DOHH2 (cell line): ENCODE measurements at regions not wholly inside any gene's neighbourhood (a gene's known extent, or its start where the extent isn't known, plus 50 kb on each side); places are given as distances from the start of the nearest gene placed in this dataset.

Experiments
- H3F3A ChIP-seq: fragments of 200-600 bp; sonication (generic), shearing (Covaris generic); 2 replicates; pipeline ENCODE4 v1.6.0; 2016; ENCODE audit warnings: antibody characterized with exemption, mild to moderate bottlenecking; ENCODE audit not compliant: control insufficient read depth, insufficient read depth
- H3K27ac ChIP-seq: fragments of 200-600 bp; sonication (generic); 2 replicates; pipeline ENCODE4 v1.5.1; 2014; ENCODE audit warnings: low read depth, mild to moderate bottlenecking, low read length, moderate library complexity
- H3K27me3 ChIP-seq: fragments of 200-600 bp; sonication (generic); 2 replicates; pipeline ENCODE4 v1.6.1; 2014; ENCODE audit warnings: mild to moderate bottlenecking, low read length, mixed read lengths; ENCODE audit not compliant: control insufficient read depth
- H3K36me3 ChIP-seq: fragments of 200-600 bp; sonication (generic); 2 replicates; pipeline ENCODE4 v1.6.1; 2014; ENCODE audit warnings: mild to moderate bottlenecking, low read length, moderate library complexity, mixed read lengths; ENCODE audit not compliant: control insufficient read depth
- H3K4me1 ChIP-seq: fragments of 200-600 bp; sonication (generic); 2 replicates; pipeline ENCODE4 v1.6.1; 2014; ENCODE audit warnings: mild to moderate bottlenecking, low read length, mixed read lengths; ENCODE audit not compliant: control insufficient read depth
- H3K4me2 ChIP-seq: fragments of 200-600 bp; sonication (generic); 2 replicates; pipeline ENCODE4 v1.6.0; 2014; ENCODE audit warnings: mild to moderate bottlenecking, low read length, moderate library complexity
- H3K4me3 ChIP-seq: fragments of 200-600 bp; sonication (generic); 2 replicates; pipeline ENCODE4 v1.5.1; 2014; ENCODE audit warnings: mild to moderate bottlenecking, low read length, mixed read lengths
- H3K79me2 ChIP-seq: fragments of 200-600 bp; sonication (generic); 2 replicates; pipeline ENCODE4 v1.6.1; 2014; ENCODE audit warnings: mild to moderate bottlenecking, low read length, mixed read lengths; ENCODE audit not compliant: control insufficient read depth
- H3K9me2 ChIP-seq: fragments of 200-600 bp; sonication (generic); replicated peaks from 2 replicates; pipeline ENCODE4 v1.6.1; 2014; ENCODE audit warnings: mild to moderate bottlenecking, low read length, mixed read lengths; ENCODE audit not compliant: control insufficient read depth
- H3K9me3 ChIP-seq: fragments of 200-600 bp; sonication (generic); 2 replicates; pipeline ENCODE4 v1.6.1; 2014; ENCODE audit warnings: antibody characterized with exemption, low read length, mixed read lengths; ENCODE audit not compliant: control insufficient read depth, insufficient read depth
- H4K20me1 ChIP-seq: fragments of 200-600 bp; sonication (generic); 2 replicates; pipeline ENCODE4 v1.6.0; 2014; ENCODE audit warnings: low read depth, mild to moderate bottlenecking, antibody characterized with exemption, low read length, moderate library complexity; ENCODE audit not compliant: control insufficient read depth, insufficient read depth
- EZH2phosphoT487 ChIP-seq: fragments of 200-600 bp; sonication (generic); IDR thresholded peaks from 2 replicates; pipeline ENCODE4 v1.6.1; 2017; ENCODE audit warnings: borderline replicate concordance, mild to moderate bottlenecking, antibody characterized with exemption, low read length, moderate library complexity, mixed read lengths
- TF ChIP-seq, protein P1 (sequence below): fragments of 200-600 bp; sonication (generic); IDR thresholded peaks from one replicate; pipeline ENCODE4 v1.5.1; 2014; ENCODE audit warnings: antibody characterized with exemption, mild to moderate bottlenecking, low read depth, low read length; ENCODE audit not compliant: poor library complexity, severe bottlenecking

DNA sequence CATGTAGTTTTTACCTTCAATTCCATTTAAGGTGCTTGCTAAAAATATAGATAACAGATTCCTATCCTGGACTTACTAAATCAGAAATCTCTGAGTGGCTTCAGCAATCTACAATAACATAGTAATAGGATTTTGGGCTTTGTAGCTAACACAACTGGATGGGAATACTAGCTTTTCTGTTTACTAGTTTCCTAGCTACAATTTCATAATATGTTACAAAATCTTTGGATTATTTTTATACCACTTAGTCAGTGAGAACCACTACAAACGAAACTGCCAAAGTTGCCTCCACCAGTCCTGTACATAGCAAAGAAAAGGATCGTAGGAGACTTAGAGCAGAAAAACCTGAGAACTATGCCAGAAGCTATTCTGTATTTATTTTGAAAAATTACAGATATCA is 87.7 kb upstream of the ANO3 start:
- H3K4me2 ChIP-seq = no peak overlapping the region

DNA sequence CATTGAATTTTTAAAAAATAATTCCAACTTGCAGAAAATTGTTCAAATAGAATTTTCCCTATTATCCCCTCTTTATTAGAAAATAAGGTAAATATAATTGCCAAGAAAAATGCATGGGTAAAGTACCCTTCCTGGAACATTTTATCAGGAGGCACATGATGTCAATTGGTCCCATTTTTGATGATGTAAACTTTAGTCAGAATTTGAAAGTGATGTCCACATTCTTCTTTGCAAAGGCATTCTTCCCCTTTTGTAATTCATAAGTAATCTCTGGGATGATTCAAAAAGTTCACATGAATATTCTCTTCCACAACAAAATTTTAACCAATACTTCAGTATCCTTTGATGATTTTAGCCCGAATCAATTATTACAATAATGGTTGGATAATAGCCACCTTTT is 86.9 kb upstream of the ANO3 start:
- Histone ChIP-seq H3K27ac (no peak overlapping the region), H3F3A (no peaks in the 10 kb centered on the region), H3K36me3 (no peaks in the 10 kb centered on the region), H4K20me1 (no peaks in the 10 kb centered on the region), H3K9me2 (no peaks in the 10 kb centered on the region), H3K4me3 (no peak overlapping the region), H3K4me1 (no peaks in the 10 kb centered on the region), H3K27me3 (no peaks in the 10 kb centered on the region), H3K9me3 (no peaks in the 10 kb centered on the region), H3K4me2 (no peak overlapping the region), H3K79me2 (no peaks in the 10 kb centered on the region)
- TF ChIP-seq, protein P1, sequence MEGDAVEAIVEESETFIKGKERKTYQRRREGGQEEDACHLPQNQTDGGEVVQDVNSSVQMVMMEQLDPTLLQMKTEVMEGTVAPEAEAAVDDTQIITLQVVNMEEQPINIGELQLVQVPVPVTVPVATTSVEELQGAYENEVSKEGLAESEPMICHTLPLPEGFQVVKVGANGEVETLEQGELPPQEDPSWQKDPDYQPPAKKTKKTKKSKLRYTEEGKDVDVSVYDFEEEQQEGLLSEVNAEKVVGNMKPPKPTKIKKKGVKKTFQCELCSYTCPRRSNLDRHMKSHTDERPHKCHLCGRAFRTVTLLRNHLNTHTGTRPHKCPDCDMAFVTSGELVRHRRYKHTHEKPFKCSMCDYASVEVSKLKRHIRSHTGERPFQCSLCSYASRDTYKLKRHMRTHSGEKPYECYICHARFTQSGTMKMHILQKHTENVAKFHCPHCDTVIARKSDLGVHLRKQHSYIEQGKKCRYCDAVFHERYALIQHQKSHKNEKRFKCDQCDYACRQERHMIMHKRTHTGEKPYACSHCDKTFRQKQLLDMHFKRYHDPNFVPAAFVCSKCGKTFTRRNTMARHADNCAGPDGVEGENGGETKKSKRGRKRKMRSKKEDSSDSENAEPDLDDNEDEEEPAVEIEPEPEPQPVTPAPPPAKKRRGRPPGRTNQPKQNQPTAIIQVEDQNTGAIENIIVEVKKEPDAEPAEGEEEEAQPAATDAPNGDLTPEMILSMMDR = no peak
- no peak for TF ChIP-seq EZH2phosphoT487

More for the DNA sequence above, 87.7 kb upstream of the ANO3 start:
- Histone ChIP-seq H3K4me1 (no peaks in the 10 kb centered on the region), H3K9me2 (no peaks in the 10 kb centered on the region), H3K27ac (no peak overlapping the region), H3K9me3 (no peaks in the 10 kb centered on the region), H3K79me2 (no peaks in the 10 kb centered on the region), H3K36me3 (no peaks in the 10 kb centered on the region), H3K4me3 (no peak overlapping the region), H3K27me3 (no peaks in the 10 kb centered on the region), H4K20me1 (no peaks in the 10 kb centered on the region), H3F3A (no peaks in the 10 kb centered on the region)
- TF ChIP-seq, protein P1 = no peak
- TF ChIP-seq EZH2phosphoT487 = no peak

DNA sequence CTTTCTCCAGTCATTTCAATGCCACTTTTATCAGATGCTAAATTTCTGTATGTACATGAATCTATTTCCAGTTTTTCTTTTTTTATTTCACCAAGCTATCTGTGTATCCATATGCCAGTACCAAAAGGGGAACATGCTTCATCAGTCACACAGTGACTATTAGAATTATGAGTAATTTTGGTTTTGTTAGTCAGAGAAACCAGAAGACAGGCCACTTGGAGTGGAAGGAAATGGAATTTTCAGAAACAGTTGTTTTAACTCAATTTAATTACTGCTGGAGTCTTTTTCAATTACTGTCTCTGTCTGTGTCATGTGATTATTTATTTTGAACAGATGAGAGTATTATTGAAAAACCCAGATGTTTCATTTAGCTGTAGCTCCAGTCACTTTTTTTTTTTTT is 84.6 kb upstream of the ANO3 start:
- Histone ChIP-seq H3K4me2 (no peak overlapping the region), H3K9me2 (no peaks in the 10 kb centered on the region), H3K4me3 (no peak overlapping the region), H3K4me1 (no peaks in the 10 kb centered on the region), H3K36me3 (no peaks in the 10 kb centered on the region), H3K27me3 (no peaks in the 10 kb centered on the region; the same call in 1 of the 2 replicates), H3K9me3 (no peaks in the 10 kb centered on the region), H3K79me2 (no peaks in the 10 kb centered on the region), H3F3A (no peaks in the 10 kb centered on the region), H3K27ac (no peak overlapping the region), H4K20me1 (no peaks in the 10 kb centered on the region)
- no peak for TF ChIP-seq EZH2phosphoT487
- TF ChIP-seq, protein P1 = no peak

DNA sequence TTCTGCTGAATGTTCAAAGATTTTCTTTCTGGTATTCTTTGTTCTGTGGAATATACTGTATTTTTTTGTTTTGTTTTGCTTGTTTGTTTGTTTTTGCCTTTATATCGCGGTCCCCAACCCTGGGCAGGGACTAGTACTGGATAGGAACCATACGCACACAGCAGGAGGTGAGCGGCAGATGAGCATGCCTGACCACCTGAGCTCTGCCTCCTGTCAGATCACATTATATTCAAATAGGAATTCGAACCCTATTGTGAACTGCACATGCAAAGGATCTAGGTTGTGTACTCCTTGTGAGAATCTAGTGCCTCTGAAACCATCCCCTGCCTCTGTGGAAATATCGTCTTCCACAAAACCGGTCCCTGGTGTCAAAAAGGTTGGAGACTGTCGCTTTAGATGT is 83.3 kb upstream of the ANO3 start:
- no peaks in the 10 kb centered on the region for H3K79me2 ChIP-seq
- H3K4me2 ChIP-seq = no peak overlapping the region
- TF ChIP-seq EZH2phosphoT487 = no peak
- TF ChIP-seq, protein P1 = no peak
- H3F3A ChIP-seq = no peaks in the 10 kb centered on the region
- H3K36me3 ChIP-seq = no peaks in the 10 kb centered on the region
- no peaks in the 10 kb centered on the region for H3K9me2 ChIP-seq
- H3K27me3 ChIP-seq = no peaks in the 10 kb centered on the region; the same call in 1 of the 2 replicates
- no peak overlapping the region for H3K27ac ChIP-seq
- no peaks in the 10 kb centered on the region for H3K9me3 ChIP-seq
- H3K4me1 ChIP-seq = no peaks in the 10 kb centered on the region
- H4K20me1 ChIP-seq = no peaks in the 10 kb centered on the region
- H3K4me3 ChIP-seq = no peak overlapping the region
